Skeletal muscle cell (primary cell): ENCODE measurements at regions not wholly inside any gene's neighbourhood (a gene's known extent, or its start where the extent isn't known, plus 50 kb on each side); places are given as distances from the start of the nearest gene placed in this dataset.
"Not testable (repeated sequence)": the region's sequence is repeated elsewhere in the genome, so short reads cannot be mapped to it uniquely, and the experiment has no call there.

ENCODE experiments used
- DNase-seq: peaks from one replicate; pipeline ENCODE4 v3.0.0-alpha.2; 2010; ENCODE audit warnings: low read depth
- H3K4me3 ChIP-seq: 2 replicates; pipeline ENCODE4 v1.5.1; 2011; ENCODE audit warnings: low read depth, mild to moderate bottlenecking, control low read depth, low read length, moderate library complexity

- no peak for DNase-seq
- no peak overlapping the region for H3K4me3 ChIP-seq
These were observed 240.0 kb downstream of the SDHAF3 start for GRCh38 chr7:97357459-97357858.

GRCh38 chr7:97372882-97373281 lies 255.4 kb downstream of the SDHAF3 start:
- H3K4me3 ChIP-seq, result no peak overlapping the region
- no peak for DNase-seq

GRCh38 chr7:97373736-97374135 lies 256.2 kb downstream of the SDHAF3 start:
- DNase-seq, result no peak
- H3K4me3 ChIP-seq, result no peak overlapping the region

- H3K4me3 ChIP-seq, result no peak overlapping the region
- no peak for DNase-seq
These were observed 260.2 kb downstream of the SDHAF3 start for GRCh38 chr7:97377713-97378112.

- H3K4me3 ChIP-seq, result no peak overlapping the region
- DNase-seq, result no peak
These were observed 264.5 kb downstream of the SDHAF3 start for GRCh38 chr7:97381815-97382554.

- no peak for DNase-seq
- H3K4me3 ChIP-seq, result no peak overlapping the region
These were observed 272.6 kb downstream of the SDHAF3 start for GRCh38 chr7:97390052-97390451.

- no peak for DNase-seq
These were observed 273.6 kb downstream of the SDHAF3 start for GRCh38 chr7:97390915-97391593.

GRCh38 chr7:97401398-97401797 lies 283.9 kb downstream of the SDHAF3 start:
- no peak overlapping the region for H3K4me3 ChIP-seq
- no peak for DNase-seq

More at GRCh38 chr7:97390915-97391593, 273.6 kb downstream of the SDHAF3 start:
- H3K4me3 ChIP-seq, result no peak overlapping the region

GRCh38 chr7:97405835-97406234 lies 288.3 kb downstream of the SDHAF3 start:
- no peak overlapping the region for H3K4me3 ChIP-seq
- no peak for DNase-seq

- H3K4me3 ChIP-seq, result no peak overlapping the region
- no peak for DNase-seq
These were observed 289.6 kb downstream of the SDHAF3 start for GRCh38 chr7:97407106-97407505.

GRCh38 chr7:97409346-97409745 lies 291.8 kb downstream of the SDHAF3 start:
- DNase-seq, result no peak
- no peak overlapping the region for H3K4me3 ChIP-seq

GRCh38 chr7:97418312-97418711 lies 300.8 kb downstream of the SDHAF3 start:
- DNase-seq, result no peak
- no peak overlapping the region for H3K4me3 ChIP-seq

- H3K4me3 ChIP-seq, result no peak overlapping the region
- DNase-seq, result no peak
These were observed 302.4 kb downstream of the SDHAF3 start for GRCh38 chr7:97419898-97420297.

- H3K4me3 ChIP-seq, result no peak overlapping the region
- no peak for DNase-seq
These were observed 303.9 kb downstream of the SDHAF3 start for GRCh38 chr7:97421307-97421930.

GRCh38 chr7:97422046-97422445 lies 304.5 kb downstream of the SDHAF3 start:
- H3K4me3 ChIP-seq, result no peak overlapping the region
- DNase-seq, result no peak

- DNase-seq, result no peak
- H3K4me3 ChIP-seq, result no peak overlapping the region
These were observed 301.9 kb upstream of the TAC1 start for GRCh38 chr7:97430006-97430405.

- no peak for DNase-seq
- no peak overlapping the region for H3K4me3 ChIP-seq
These were observed 292.2 kb upstream of the TAC1 start for GRCh38 chr7:97439637-97440214.

GRCh38 chr7:97446361-97446760 lies 285.5 kb upstream of the TAC1 start:
- DNase-seq, result no peak
- no peak overlapping the region for H3K4me3 ChIP-seq

- not testable (repeated sequence) for DNase-seq, H3K4me3 ChIP-seq
These were observed 282.4 kb upstream of the TAC1 start for GRCh38 chr7:97449448-97449847.

- DNase-seq, result no peak
- no peak overlapping the region for H3K4me3 ChIP-seq
These were observed 281.4 kb upstream of the TAC1 start for GRCh38 chr7:97450516-97450915.
